Uterus (tissue), 2 donors: ENCODE measurements at regions not wholly inside any gene's neighbourhood (a gene's known extent, or its start where the extent isn't known, plus 50 kb on each side); places are given as distances from the start of the nearest gene placed in this dataset.

ENCODE experiments used
- CTCF ChIP-seq, 4 experiments: fragments of 200-600 bp in 2 of 4; fragments of 450-650 bp in 2 of 4; sonication (generic) in 2 of 4; IDR thresholded peaks; one replicate each; pipeline ENCODE4 v1.5.1; 2016 to 2019; ENCODE audit warnings: antibody characterized with exemption in 4 of 4, mild to moderate bottlenecking in 2 of 4, moderate library complexity in 1 of 4
- POLR2A ChIP-seq, 2 donors: fragments of 450-650 bp; IDR thresholded peaks; one replicate each; pipeline ENCODE4 v1.6.1; 2016; ENCODE audit warnings: antibody characterized with exemption in 2 of 2, mild to moderate bottlenecking in 1 of 2, moderate library complexity in 1 of 2

DNA sequence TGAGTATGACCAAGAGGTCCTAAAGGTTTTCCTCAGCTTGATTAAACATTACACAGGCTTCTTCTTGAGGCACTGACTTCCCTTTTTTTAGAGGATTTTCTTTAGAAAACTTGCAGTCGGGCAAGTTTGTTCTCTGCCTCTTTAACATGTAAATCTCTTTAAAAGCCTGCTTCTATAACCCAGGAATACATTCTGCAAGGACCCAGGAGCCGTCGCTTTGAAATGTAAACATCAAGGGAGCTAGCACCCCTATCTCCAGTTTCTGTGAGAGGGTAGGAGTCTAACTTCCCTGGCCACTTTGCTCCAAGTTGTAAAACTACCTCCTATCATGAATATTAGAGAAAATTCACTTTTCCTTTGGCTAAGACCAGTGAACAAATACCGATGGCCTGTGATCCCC lies 201.5 kb upstream of the CPHXL start:
- TF ChIP-seq POLR2A (IDR thresholded peaks at IDR 0.05) (no peak), CTCF (IDR thresholded peaks at IDR 0.05) (no peak)
